ENCODE measurements at regions not wholly inside any gene's neighbourhood (a gene's known extent, or its start where the extent isn't known, plus 50 kb on each side); places are given as distances from the start of the nearest gene placed in this dataset.

DNA sequence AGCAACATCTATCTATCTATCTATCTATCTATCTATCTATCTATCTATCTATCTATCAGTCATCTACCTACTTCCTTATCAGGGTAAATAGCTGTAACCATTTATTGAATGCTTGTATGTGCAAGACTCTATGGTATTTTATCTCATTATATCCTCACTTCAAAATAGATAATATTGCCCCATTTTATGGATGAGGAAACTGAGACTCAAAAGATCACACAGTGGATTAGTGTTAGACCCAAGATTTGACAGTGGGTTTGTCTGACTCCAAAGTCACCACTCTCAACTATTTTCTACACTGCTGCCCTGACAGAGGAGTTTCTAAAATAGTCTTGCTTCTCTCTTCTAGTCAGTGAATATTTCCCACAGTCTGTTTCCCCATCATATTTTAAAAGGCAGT lies 94.3 kb upstream of the NR3C1 start:
- H3K36me3 ChIP-seq (ENCODE audit: insufficient read depth, low read length) = no peaks in the 10 kb centered on the region
- no peak overlapping the region for H3K4me3 ChIP-seq (ENCODE audit: low read length)
- H2AFZ ChIP-seq (ENCODE audit: low read depth, low read length) = no peak overlapping the region
- no peaks in the 10 kb centered on the region for H3K4me1 ChIP-seq (ENCODE audit: insufficient read depth, low read length)
- no peaks in the 10 kb centered on the region for H3K9me3 ChIP-seq (ENCODE audit: low read length)
- H3K27me3 ChIP-seq (ENCODE audit: insufficient read depth, low read length) = no peaks in the 10 kb centered on the region

DNA sequence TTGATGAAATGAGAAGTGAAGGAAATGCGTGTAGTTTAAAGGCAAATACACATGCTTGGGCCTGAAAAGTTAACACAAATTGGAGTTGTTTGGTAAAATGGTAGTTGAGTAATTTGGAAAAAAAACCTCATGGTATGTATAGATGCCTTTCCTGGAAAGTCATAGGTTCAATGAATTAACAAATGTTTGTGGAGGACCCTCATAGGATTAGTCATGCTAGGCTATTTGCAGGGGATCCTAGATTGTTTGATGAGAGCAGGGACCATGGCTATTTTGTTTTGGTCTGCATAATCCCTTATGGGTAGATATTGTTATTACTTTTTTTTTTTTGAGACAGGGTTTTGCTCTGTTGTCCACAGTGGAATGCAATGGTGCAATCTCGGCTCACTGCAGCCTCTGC lies 93.5 kb upstream of the NR3C1 start:
- Histone ChIP-seq H3K9me3 (ENCODE audit: low read length) (no peaks in the 10 kb centered on the region), H3K36me3 (ENCODE audit: insufficient read depth, low read length) (no peaks in the 10 kb centered on the region)

DNA sequence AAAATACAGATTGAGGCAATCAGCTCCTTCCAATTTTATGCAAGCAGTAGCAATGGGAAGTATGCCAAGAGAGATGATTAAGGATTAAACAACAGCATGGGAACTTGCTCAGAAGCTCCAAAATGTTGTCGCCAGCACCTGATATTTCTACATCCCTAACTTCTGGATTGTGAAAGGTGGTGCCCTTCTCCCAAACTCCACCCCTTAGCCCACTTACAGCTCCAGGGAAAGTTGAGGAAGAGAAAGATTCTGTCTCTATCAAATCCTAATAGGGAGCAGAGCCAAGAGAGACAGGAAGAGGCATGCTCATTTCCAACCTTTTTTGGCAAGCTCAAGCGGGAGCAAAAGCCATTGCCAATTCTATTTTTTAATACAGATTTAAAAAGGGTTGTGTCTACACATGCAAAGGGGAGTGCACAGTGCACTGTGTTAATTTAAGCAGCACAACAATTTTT lies 92.4 kb upstream of the NR3C1 start:
- Histone ChIP-seq H3K4me1 (ENCODE audit: insufficient read depth, low read length) (no peaks in the 10 kb centered on the region), H3K36me3 (ENCODE audit: insufficient read depth, low read length) (no peaks in the 10 kb centered on the region), H3K27me3 (ENCODE audit: insufficient read depth, low read length) (no peaks in the 10 kb centered on the region), H2AFZ (ENCODE audit: low read depth, low read length) (no peak overlapping the region), H3K9me3 (ENCODE audit: low read length) (no peaks in the 10 kb centered on the region), H3K4me3 (ENCODE audit: low read length) (no peak overlapping the region)

More for the DNA sequence above, 93.5 kb upstream of the NR3C1 start:
- no peak overlapping the region for H3K4me3 ChIP-seq (ENCODE audit: low read length)
- no peak overlapping the region for H2AFZ ChIP-seq (ENCODE audit: low read depth, low read length)
- no peaks in the 10 kb centered on the region for H3K4me1 ChIP-seq (ENCODE audit: insufficient read depth, low read length)
- H3K27me3 ChIP-seq (ENCODE audit: insufficient read depth, low read length) = no peaks in the 10 kb centered on the region

DNA sequence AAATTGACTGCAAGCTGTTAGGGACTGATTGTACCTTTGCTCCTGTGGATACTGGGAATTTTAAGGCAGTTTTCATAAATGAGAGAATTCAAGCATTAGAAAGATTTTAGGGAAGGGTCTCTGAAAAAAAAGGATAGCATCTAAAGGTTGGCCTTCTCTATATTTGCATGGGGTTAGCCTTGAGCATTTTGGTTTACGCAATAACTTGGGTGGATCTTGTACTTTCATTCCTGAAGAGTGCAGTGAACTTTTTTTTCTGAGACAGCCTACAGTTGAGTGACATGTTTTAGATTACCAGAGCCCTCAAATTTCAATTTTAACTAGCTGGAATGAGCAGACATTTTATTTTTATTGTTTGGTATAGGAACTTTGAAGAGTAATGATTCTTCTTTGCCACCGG lies 91.6 kb upstream of the NR3C1 start:
- Histone ChIP-seq H3K4me3 (ENCODE audit: low read length) (no peak overlapping the region), H3K9me3 (ENCODE audit: low read length) (no peaks in the 10 kb centered on the region), H3K4me1 (ENCODE audit: insufficient read depth, low read length) (no peaks in the 10 kb centered on the region), H3K36me3 (ENCODE audit: insufficient read depth, low read length) (no peaks in the 10 kb centered on the region), H3K27me3 (ENCODE audit: insufficient read depth, low read length) (no peaks in the 10 kb centered on the region), H2AFZ (ENCODE audit: low read depth, low read length) (no peak overlapping the region)

DNA sequence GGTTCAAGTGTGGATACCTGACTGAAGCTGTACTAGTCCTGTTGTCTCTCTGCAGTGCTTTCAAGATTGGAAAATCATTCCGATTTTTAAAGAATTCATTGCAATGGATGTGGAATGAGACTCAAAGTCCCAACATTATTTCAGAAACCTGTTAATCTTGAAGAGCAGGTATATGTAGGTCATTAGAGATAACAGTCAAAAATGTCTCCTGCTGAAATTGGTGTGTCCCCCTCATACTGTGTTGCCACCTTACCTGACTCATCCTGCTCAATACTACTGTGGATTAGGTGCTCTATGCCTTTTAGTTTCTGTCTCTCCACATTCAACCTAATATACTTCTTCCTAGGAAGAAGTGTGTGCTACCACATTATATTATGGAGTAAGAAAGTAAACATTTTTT lies 91.1 kb upstream of the NR3C1 start:
- Histone ChIP-seq H3K36me3 (ENCODE audit: insufficient read depth, low read length) (no peaks in the 10 kb centered on the region), H3K4me3 (ENCODE audit: low read length) (no peak overlapping the region), H3K27me3 (ENCODE audit: insufficient read depth, low read length) (no peaks in the 10 kb centered on the region), H3K4me1 (ENCODE audit: insufficient read depth, low read length) (no peaks in the 10 kb centered on the region), H2AFZ (ENCODE audit: low read depth, low read length) (no peak overlapping the region), H3K9me3 (ENCODE audit: low read length) (no peaks in the 10 kb centered on the region)

DNA sequence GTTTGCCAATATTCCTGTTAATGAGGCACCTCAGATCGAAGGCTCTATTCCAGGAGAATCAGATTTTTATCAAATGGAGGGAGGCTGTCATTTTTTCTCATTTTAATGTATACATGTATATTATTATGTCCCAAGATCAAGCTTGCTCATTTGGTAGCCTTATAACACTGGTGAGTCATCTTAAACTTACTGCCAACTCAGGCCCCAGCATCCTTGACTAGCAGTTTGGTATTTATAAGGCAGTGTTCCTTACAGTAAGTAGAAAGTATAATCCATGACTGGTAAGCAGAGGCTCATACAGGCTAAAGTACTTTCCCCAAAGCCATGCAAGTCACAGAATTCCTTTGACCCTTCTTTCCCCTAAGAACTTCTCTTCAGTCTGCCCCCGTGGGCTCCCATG lies 90.7 kb upstream of the NR3C1 start:
- Histone ChIP-seq H3K4me1 (ENCODE audit: insufficient read depth, low read length) (no peaks in the 10 kb centered on the region), H3K9me3 (ENCODE audit: low read length) (no peaks in the 10 kb centered on the region), H3K4me3 (ENCODE audit: low read length) (no peak overlapping the region), H3K36me3 (ENCODE audit: insufficient read depth, low read length) (no peaks in the 10 kb centered on the region), H3K27me3 (ENCODE audit: insufficient read depth, low read length) (no peaks in the 10 kb centered on the region), H2AFZ (ENCODE audit: low read depth, low read length) (no peak overlapping the region)

- H3K27me3 ChIP-seq (ENCODE audit: insufficient read depth, low read length) = no peaks in the 10 kb centered on the region
- H3K9me3 ChIP-seq (ENCODE audit: low read length) = no peaks in the 10 kb centered on the region
- H2AFZ ChIP-seq (ENCODE audit: low read depth, low read length) = no peak overlapping the region
- H3K4me3 ChIP-seq (ENCODE audit: low read length) = no peak overlapping the region
- H3K36me3 ChIP-seq (ENCODE audit: insufficient read depth, low read length) = no peaks in the 10 kb centered on the region
- no peaks in the 10 kb centered on the region for H3K4me1 ChIP-seq (ENCODE audit: insufficient read depth, low read length)
These were observed 89.3 kb upstream of the NR3C1 start for GRCh38 chr5:143492783-143493182.

DNA sequence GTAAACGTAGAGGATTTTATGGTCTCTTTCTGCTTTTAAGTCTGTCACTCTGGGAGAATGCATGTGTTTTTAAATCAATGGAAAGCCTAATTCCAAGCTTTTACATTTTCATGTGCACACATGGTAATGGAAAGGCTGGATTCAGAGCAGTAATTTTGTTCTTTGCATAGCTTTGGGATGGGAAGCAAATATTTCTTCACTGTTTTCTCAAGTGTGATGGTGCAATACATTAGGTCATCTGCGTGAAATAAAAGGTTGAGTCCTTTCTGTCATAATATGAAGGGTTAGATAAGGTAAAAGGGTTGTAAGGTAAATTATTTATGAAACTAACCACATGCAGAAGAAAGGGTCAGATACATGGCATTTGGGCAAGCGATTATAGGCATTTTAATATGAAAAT lies 88.2 kb upstream of the NR3C1 start:
- Histone ChIP-seq H2AFZ (ENCODE audit: low read depth, low read length) (no peak overlapping the region), H3K9me3 (ENCODE audit: low read length) (no peaks in the 10 kb centered on the region), H3K27me3 (ENCODE audit: insufficient read depth, low read length) (no peaks in the 10 kb centered on the region), H3K4me3 (ENCODE audit: low read length) (no peak overlapping the region), H3K36me3 (ENCODE audit: insufficient read depth, low read length) (no peaks in the 10 kb centered on the region), H3K4me1 (ENCODE audit: insufficient read depth, low read length) (no peaks in the 10 kb centered on the region)

DNA sequence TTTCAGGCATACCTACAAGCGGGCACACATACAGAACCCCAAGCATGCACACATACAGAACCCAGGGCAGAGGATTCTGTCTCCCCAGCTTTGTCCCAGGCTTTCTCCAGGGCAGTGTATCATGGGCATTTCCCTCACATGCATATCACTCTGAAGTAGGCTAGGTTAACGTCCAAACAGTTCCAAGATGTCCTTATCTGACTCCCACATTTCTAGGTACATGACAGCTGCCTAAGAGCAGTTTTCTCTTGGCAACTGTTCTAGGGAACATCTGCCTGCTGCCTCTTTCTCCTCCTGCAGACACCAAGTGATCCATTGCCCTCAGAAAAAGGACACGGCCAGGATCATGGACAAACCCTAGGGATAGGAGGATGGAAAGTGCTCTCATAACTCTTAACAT lies 84.9 kb upstream of the NR3C1 start:
- H3K27me3 ChIP-seq (ENCODE audit: insufficient read depth, low read length) = no peaks in the 10 kb centered on the region
- H3K4me1 ChIP-seq (ENCODE audit: insufficient read depth, low read length) = no peaks in the 10 kb centered on the region
- no peak overlapping the region for H3K4me3 ChIP-seq (ENCODE audit: low read length)
- no peaks in the 10 kb centered on the region for H3K9me3 ChIP-seq (ENCODE audit: low read length)
- H3K36me3 ChIP-seq (ENCODE audit: insufficient read depth, low read length) = no peaks in the 10 kb centered on the region
- H2AFZ ChIP-seq (ENCODE audit: low read depth, low read length) = no peak overlapping the region

GRCh38 chr5:143484601-143485000 lies 81.1 kb upstream of the NR3C1 start:
- no peak overlapping the region for H3K4me3 ChIP-seq (ENCODE audit: low read length)
- H2AFZ ChIP-seq (ENCODE audit: low read depth, low read length) = no peak overlapping the region
- no peaks in the 10 kb centered on the region for H3K36me3 ChIP-seq (ENCODE audit: insufficient read depth, low read length)
- no peaks in the 10 kb centered on the region for H3K4me1 ChIP-seq (ENCODE audit: insufficient read depth, low read length)
- H3K9me3 ChIP-seq (ENCODE audit: low read length) = no peaks in the 10 kb centered on the region
- H3K27me3 ChIP-seq (ENCODE audit: insufficient read depth, low read length) = no peaks in the 10 kb centered on the region

DNA sequence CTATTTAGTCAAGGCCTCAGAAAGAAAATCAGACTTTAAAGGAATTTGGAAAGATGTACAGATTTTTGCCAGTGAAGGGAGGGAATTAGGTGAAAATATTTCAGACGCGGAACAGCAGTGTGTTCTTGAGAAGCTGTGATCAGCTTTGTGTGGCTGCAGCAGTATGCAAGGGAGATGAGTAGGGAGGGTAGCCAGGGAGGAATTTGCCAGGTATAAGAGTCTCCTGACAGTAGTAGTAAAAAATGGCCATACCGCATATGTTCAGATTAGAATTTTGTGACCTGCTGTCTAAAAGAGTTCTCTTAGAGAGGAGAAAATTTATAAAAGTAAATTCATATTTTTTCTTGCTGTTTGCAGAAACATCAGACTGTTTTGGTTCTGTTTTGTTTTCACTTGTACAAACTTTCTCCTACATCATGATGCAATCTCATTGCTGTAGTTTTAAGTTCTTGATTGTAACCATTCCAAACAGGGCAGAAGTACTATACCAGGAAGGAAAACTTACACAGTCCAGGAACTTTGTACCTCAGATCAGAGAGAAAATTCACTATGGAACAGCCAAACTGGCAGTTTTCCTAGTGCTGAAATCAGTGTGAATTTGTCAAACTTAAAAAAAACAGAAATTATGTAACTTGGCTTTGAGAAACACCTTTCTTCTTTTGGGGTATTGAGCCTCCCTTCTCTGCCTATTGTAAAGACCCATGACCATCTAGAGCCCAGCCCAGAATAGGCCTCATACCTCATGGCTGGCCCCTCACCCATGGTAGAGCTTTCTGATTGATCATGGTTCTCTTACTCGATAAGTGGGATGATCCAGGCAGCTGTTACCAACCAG lies 78.4 kb upstream of the NR3C1 start:
- no peak overlapping the region for H2AFZ ChIP-seq (ENCODE audit: low read depth, low read length)
- no peaks in the 10 kb centered on the region for H3K27me3 ChIP-seq (ENCODE audit: insufficient read depth, low read length)
- H3K4me3 ChIP-seq (ENCODE audit: low read length) = no peak overlapping the region
- no peaks in the 10 kb centered on the region for H3K36me3 ChIP-seq (ENCODE audit: insufficient read depth, low read length)
- H3K4me1 ChIP-seq (ENCODE audit: insufficient read depth, low read length) = no peaks in the 10 kb centered on the region
- H3K9me3 ChIP-seq (ENCODE audit: low read length) = no peaks in the 10 kb centered on the region

GRCh38 chr5:143480001-143480400 lies 76.5 kb upstream of the NR3C1 start:
- Histone ChIP-seq H2AFZ (ENCODE audit: low read depth, low read length) (no peak overlapping the region), H3K4me1 (ENCODE audit: insufficient read depth, low read length) (no peaks in the 10 kb centered on the region), H3K36me3 (ENCODE audit: insufficient read depth, low read length) (no peaks in the 10 kb centered on the region), H3K9me3 (ENCODE audit: low read length) (no peaks in the 10 kb centered on the region), H3K4me3 (ENCODE audit: low read length) (no peak overlapping the region), H3K27me3 (ENCODE audit: insufficient read depth, low read length) (no peaks in the 10 kb centered on the region)

- H3K4me1 ChIP-seq (ENCODE audit: insufficient read depth, low read length) = no peaks in the 10 kb centered on the region
- H3K27me3 ChIP-seq (ENCODE audit: insufficient read depth, low read length) = no peaks in the 10 kb centered on the region
- no peak overlapping the region for H3K4me3 ChIP-seq (ENCODE audit: low read length)
- no peak overlapping the region for H2AFZ ChIP-seq (ENCODE audit: low read depth, low read length)
- H3K9me3 ChIP-seq (ENCODE audit: low read length) = no peaks in the 10 kb centered on the region
- no peaks in the 10 kb centered on the region for H3K36me3 ChIP-seq (ENCODE audit: insufficient read depth, low read length)
These were observed 75.9 kb upstream of the NR3C1 start for GRCh38 chr5:143479394-143479793.

Measured in neuron (in vitro differentiated cells).